Testis (tissue), 2 donors: ENCODE measurements at regions not wholly inside any gene's neighbourhood (a gene's known extent, or its start where the extent isn't known, plus 50 kb on each side); places are given as distances from the start of the nearest gene placed in this dataset.
"Not testable (repeated sequence)": the region's sequence is repeated elsewhere in the genome, so short reads cannot be mapped to it uniquely, and the experiment has no call there.

Experiments
- DNase-seq: peaks from one replicate; pipeline ENCODE4 v3.0.0-alpha.2; 2019
- H3K27ac ChIP-seq, 2 donors: fragments of 200-600 bp; sonication (generic); one replicate each; pipeline ENCODE4 v1.5.1; 2019
- H3K27me3 ChIP-seq: fragments of 200-600 bp; sonication (generic); one replicate; pipeline ENCODE4 v1.5.1; 2019
- H3K36me3 ChIP-seq: fragments of 200-600 bp; sonication (generic); one replicate; pipeline ENCODE4 v1.5.1; 2017; ENCODE audit warnings: low read depth; ENCODE audit errors: missing control alignments
- H3K4me1 ChIP-seq: fragments of 200-600 bp; sonication (generic); one replicate; pipeline ENCODE4 v1.5.1; 2019
- H3K4me3 ChIP-seq, 2 donors: fragments of 200-600 bp; sonication (generic); one replicate each; pipeline ENCODE4 v1.5.1; 2017 to 2019
- H3K9me3 ChIP-seq: fragments of 200-600 bp; sonication (generic); one replicate; pipeline ENCODE4 v1.5.1; 2017
- CTCF ChIP-seq, 3 experiments: fragments of 450-650 bp in 2 of 3; fragments of 200-600 bp in 1 of 3; sonication (generic) in 1 of 3; IDR thresholded peaks; one replicate each; pipeline ENCODE4 v1.5.1; 2016 to 2019; ENCODE audit warnings: antibody characterized with exemption in 3 of 3, mild to moderate bottlenecking in 2 of 3, moderate library complexity in 1 of 3
- POLR2A ChIP-seq: fragments of 450-650 bp; IDR thresholded peaks from one replicate; pipeline ENCODE4 v1.6.1; 2017; ENCODE audit warnings: antibody characterized with exemption, mild to moderate bottlenecking, moderate library complexity
- WGBS, 2 donors: methylation state at CpG; one replicate each; pipeline ENCODE4 v1.1.5; 2018; 5-methylcytosine and 5-hydroxymethylcytosine counted together
- intact Hi-C: fragments of 100-400 bp; cut with DNase I; formaldehyde crosslinking; loops from one replicate; pipeline ENCODE4 v1.15.1; 2023; ENCODE audit warnings: low total_unique reads

GRCh38 chr15:89004726-89005030 lies 83.6 kb upstream of the ABHD2 start:
- Histone ChIP-seq H3K9me3 (no peaks in the 10 kb centered on the region), H3K27ac (no peak overlapping the region), H3K4me1 (no peaks in the 10 kb centered on the region), H3K27me3 (no peaks in the 10 kb centered on the region), H3K4me3 (no peak overlapping the region), H3K36me3 (no peaks in the 10 kb centered on the region)
- 89 to 90% methylated on average over 4 of the region's 4 CpGs for WGBS, 2 donors
- DNase-seq, result no peak
- intact Hi-C loops, result no loop called here
- no peak for TF ChIP-seq POLR2A
- no peak for TF ChIP-seq CTCF (IDR thresholded peaks at IDR 0.05)

GRCh38 chr15:89007527-89007926 lies 80.7 kb upstream of the ABHD2 start:
- H3K27me3 ChIP-seq, DNase-seq, H3K4me3 ChIP-seq, H3K9me3 ChIP-seq, H3K36me3 ChIP-seq, H3K4me1 ChIP-seq, H3K27ac ChIP-seq, intact Hi-C loops: not testable (repeated sequence)
- WGBS, 2 donors, result 90 to 97% methylated on average over 9 of the region's 9 CpGs

- no peak overlapping the region for H3K4me3 ChIP-seq
- no peaks in the 10 kb centered on the region for H3K9me3 ChIP-seq
- DNase-seq, result no peak
- H3K27ac ChIP-seq, result no peak overlapping the region
- no peaks in the 10 kb centered on the region for H3K4me1 ChIP-seq
- no peaks in the 10 kb centered on the region for H3K36me3 ChIP-seq
- H3K27me3 ChIP-seq, result no peaks in the 10 kb centered on the region
- intact Hi-C loops, result no loop called here
- no peak for TF ChIP-seq CTCF (IDR thresholded peaks at IDR 0.05)
- TF ChIP-seq POLR2A, result no peak
Measured at GRCh38 chr15:89007989-89008388, 80.3 kb upstream of the ABHD2 start.

- WGBS, 2 donors, result 87 to 90% methylated on average over 6 of the region's 6 CpGs
- intact Hi-C loops, result no loop called here
Measured at GRCh38 chr15:89009080-89009479, 79.2 kb upstream of the ABHD2 start.

GRCh38 chr15:89015412-89016097 lies 72.7 kb upstream of the ABHD2 start:
- Histone ChIP-seq H3K27ac (no peak overlapping the region), H3K4me3 (no peak overlapping the region), H3K27me3 (no peaks in the 10 kb centered on the region), H3K9me3 (no peaks in the 10 kb centered on the region), H3K36me3 (no peaks in the 10 kb centered on the region), H3K4me1 (peaks cover 10% of the 10 kb centered on the region)
- intact Hi-C loops, result loop anchor here (10.0 kb wide), 1 partner anchor 111 kb away; no protein-coding TSS in a partner anchor
- WGBS, 2 donors, result 92 to 95% methylated on average over 5 of the region's 5 CpGs
- TF ChIP-seq CTCF (IDR thresholded peaks at IDR 0.05), result no peak
- no peak for TF ChIP-seq POLR2A
- DNase-seq, result no peak

More at GRCh38 chr15:89009080-89009479, 79.2 kb upstream of the ABHD2 start:
- Histone ChIP-seq H3K36me3 (no peaks in the 10 kb centered on the region), H3K9me3 (no peaks in the 10 kb centered on the region), H3K4me3 (no peak overlapping the region), H3K4me1 (no peaks in the 10 kb centered on the region), H3K27me3 (no peaks in the 10 kb centered on the region), H3K27ac (no peak overlapping the region)
- no peak for TF ChIP-seq POLR2A
- no peak for TF ChIP-seq CTCF (IDR thresholded peaks at IDR 0.05)
- no peak for DNase-seq
